ENCODE measurements at regions not wholly inside any gene's neighbourhood (a gene's known extent, or its start where the extent isn't known, plus 50 kb on each side); places are given as distances from the start of the nearest gene placed in this dataset.

DNA sequence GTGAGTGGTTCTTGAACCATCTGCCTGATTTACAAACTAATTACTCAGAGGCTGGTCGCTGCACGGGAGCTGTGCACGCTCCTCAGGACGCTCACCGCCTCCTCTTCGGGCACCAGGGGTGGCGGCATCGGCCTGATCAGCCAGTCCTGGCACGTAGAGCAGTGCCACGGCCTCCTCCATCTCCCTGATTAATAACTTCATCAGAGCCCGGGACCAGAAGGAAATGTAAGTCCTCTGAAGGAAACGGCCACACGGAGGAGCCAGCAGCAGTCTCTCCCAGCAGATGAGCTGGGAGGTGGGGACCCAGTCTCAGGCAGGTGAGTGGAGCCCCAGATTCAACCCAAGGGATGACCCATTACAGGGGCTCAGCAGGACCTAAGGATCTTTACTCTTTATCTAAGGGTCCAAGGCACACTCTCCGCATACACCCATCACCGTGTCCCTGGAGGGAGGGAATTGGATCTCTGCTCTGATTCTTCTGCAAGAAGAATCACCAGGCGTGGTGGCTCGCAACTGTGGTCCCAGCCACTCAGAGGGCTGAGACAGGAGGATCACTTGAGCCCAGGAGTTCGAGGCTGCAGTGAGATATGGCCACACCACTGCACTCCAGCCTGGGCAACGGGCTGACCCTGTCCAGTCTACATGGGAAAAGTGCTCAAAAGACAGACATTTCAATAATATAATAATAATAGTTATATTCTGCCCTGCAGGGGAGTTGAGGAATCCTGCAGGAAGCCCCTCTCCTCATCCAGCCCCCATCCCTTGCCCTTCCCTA lies 366.5 kb downstream of the SEC14L1 start:
- no peak for DNase-seq

DNA sequence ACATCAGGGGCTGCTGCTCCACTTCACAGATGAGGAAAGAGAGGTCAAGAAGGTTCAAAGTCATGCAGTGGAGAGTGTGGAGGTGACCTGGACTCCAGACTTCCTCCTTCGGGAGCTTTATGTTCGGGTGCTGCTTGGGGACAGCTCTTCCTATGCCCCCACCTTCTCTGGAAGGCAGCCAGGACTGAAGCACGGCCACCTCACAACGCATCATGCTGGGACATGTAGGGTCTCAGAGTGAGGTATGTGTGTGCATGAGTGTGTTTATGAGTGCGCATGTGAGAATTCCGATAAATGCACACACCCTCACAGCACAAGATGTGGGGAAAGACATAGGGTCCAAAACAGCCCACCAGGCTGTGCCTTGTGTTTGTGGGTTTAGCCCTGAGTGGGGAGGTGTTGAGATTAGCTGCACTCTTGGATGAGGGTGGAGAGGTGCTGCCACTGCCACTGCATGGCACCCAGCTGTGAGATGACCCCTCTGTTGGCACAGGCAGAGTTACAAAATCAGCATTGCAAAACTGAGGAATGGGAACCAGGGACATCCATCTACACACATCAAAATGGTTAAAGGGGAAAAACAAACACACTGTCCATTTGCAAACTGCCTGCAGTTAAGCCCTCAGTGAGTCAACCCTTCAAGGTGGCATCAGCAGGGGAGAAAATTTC lies 367.4 kb downstream of the SEC14L1 start:
- DNase-seq: no peak

DNA sequence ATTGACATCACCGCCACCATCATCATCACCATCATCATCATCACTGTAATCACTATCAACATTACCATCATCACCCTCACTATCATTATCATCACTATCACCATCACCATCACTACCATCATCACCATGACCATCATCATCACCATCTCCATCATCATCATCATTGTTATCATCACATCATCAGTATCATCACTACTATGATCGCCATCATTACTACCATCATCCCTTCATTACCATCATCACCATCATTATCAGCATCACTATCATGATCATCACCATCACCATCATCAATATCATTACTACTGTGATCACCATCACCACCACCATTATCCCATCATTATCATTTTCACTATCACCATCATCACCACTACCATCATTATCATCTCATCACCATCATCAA lies 368.3 kb downstream of the SEC14L1 start:
- no peak for DNase-seq

DNA sequence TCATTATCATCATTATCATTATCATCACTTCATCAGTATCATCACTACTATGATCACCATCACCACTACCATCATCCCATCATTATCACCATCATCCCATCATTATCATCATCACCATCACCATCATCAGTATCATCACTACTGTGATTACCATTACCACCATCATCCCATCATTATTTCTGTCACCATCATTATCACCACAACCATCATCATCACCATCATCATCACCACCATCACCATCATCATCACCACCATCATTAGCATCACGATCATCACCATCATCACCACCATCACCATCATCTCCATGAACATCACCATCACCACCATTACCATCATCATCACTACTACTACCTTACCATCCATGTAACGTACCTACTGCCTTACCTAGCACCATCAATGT lies 368.8 kb downstream of the SEC14L1 start:
- DNase-seq: no peak

DNA sequence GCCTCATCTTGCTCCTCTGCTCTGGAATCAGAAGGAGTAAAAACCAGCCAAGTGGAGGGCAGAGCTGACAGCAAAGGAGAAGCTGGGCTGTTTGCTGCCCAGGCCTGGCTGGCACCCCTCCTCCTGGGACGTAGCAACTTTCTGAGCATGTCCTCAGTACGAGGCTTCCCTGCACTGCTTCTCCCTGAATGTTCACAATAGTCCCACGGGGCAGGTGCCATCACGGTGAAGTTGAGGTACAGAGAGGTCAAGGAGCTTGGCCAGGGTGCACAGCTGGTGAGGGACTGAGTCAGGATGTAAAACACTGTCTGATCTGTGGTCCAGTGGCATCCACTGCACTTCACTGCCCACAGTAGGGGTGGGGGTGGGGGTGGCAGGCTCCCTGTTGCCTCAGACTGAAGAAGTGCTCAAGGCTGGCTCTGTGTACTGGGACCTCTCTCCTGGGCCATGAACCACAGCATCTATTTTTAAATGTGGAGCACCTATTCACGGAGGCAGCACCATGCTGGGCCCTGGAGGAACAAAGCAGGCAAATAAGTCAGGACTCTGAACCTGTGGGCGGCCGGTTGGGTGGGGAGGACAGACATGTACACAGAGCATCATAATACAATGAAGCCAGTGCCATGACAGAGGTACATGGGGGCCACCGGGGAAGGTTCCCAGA lies 369.5 kb downstream of the SEC14L1 start:
- no peak for DNase-seq

DNA sequence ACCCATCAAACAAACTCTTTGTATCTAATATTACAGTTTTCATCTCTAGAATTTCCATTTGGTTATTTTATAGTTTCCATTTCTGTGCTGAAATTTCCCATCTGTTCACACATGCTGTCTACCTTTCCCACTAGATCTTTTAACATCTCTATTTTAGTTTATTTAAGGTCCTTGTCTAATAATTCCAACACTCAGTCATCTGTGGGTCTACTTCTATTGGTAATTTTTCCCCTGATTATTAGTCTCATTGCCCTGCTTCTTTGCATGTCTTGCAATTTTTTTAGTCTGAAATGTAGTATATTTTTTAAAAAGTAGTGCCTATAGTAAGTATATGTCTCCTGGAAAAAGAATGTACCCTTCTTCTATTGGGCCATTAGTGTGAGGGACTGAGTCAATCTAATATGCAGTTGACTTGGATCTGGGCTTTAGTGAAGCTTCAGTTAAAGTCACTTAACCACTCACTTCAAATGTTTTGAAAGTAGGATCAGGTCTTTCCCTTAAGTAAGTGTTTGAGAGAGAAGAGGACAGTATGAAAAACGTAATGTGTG lies 370.8 kb downstream of the SEC14L1 start:
- DNase-seq: no peak

DNA sequence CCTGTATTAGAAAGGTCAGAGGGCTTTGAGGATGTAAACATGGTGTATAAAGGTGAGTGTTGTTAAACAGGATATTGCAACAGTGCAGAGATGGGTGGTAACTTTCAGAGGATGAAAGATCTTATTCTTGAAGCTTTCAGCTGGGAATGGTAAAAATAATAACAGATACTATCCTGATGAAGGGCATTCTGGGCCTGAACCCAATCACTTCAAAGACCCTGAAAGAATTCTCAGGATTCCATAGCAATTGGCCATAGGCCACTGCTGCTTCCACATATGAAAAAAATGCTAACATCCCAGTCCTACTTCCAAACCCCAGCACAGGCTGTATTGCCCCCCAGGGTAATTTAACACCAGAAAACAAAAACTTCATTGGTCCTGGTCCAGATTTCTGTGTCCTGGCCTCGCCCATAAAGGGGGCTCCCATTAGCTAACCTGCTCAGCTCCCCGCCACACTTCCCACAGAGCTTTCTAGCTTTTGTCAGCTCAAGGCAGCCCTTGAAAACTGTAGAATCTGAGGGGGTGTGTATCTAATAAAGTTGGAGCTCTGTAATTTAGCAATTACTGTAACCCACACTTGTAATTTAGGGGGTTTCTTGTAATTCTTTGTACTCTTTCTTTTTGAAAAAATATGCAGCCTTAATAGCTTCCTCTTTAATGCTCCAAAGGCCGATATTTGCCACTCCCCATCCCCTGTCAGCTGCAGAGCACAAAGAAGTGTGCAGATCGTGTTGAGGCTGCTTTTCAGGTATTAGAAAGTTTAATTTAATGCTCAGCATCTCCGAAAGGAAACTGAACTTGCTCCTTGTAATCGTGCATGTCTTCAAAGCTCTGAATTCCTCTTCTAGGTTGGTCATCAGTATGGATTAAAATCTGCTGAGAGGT lies 371.5 kb downstream of the SEC14L1 start:
- no peak for DNase-seq

DNA sequence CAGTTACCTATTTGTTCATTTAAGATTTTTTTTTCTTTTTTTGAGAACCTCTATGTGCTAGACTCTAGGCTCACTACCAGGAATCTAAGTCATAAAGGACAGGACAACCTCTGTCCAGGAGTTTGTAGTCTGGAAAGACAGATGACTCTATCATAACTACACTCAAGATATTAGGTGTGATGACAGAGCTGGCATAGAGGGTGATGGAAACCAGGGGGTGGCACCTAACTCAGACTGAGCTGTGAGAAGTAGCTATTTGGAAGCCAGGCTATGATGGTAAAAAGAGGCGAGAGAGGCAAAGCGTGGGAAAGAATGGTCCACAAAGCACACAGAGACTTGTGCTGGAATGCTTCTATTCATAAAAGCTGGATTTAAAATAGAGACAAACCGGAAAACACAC lies 372.3 kb downstream of the SEC14L1 start:
- no peak for DNase-seq

DNA sequence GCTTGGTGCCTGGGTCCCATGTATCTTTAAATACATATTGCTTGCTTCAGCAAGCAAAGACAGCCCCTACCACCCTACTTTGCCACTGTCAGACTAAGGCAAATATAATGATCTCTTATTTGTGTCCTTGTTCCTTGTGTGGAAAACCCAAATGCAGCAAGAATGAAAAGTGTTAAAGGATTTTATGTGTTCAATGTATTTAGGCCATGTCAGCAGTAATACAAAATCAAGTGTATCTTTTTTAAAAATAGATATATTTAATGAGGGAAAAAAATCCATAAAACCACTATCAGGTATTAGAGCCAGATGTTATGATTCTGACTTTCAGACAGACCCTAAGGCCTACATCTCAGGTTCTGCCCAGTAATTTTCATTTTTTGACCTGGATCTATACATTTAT lies 374.5 kb downstream of the SEC14L1 start:
- no peak for DNase-seq

DNA sequence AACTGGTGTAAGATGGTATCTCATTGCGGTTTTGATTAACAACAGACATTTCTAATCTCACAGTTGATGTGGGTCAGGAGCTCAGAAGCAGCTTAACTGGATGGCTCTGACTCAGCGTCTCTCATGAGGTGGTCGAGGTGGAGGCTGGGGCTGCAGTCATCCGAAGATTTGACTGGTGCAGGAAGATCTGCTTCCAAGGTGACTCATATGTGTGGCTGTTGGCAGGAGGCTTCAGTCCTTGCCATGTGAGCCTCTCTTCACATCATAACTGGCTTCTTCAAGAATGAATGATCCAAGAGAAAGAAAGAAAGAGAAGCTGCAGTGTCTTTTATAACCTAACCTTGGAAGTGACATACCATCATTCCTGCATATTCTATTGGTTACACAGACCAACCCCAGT lies 376.1 kb downstream of the SEC14L1 start:
- no peak for DNase-seq

DNA sequence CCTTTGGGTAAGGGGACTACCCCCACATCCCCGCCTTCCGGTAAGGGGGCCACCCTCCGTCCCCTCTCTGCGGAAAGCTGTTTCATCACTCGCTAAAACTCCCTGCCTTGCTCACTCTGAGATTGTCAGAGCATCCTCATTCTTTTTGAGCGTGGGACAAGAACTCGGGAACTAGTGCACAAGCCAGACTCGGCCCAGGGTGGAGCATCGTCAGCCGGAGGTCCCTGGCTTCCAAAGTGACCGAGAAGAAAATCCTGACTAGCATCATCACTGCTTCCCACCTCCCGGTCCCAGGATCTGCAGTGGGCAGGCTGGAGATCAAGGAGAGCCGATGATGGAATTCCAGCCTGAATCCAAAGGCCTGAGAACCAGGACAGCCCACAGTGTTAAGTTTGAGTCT lies 380.3 kb downstream of the SEC14L1 start:
- DNase-seq: no peak

DNA sequence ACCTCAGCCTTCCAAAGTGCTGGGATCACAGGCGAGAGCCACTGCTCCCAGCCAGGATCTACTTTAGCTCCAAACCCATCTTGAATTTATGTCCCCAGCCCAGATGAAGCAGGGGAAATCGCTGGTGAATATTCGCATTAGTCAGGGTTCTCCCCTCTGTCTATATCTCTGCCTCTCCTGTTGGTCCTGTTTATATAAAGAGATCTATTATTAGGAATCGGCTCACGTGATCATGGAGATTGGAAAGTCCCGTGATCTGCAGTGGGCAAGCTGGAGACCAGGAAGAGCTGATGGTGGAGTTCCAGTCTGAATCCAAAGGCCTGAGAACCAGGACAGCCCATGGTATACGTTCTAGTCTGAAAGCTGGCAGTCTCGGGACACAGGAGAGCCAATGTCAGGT lies 382.8 kb downstream of the SEC14L1 start:
- DNase-seq: no peak

DNA sequence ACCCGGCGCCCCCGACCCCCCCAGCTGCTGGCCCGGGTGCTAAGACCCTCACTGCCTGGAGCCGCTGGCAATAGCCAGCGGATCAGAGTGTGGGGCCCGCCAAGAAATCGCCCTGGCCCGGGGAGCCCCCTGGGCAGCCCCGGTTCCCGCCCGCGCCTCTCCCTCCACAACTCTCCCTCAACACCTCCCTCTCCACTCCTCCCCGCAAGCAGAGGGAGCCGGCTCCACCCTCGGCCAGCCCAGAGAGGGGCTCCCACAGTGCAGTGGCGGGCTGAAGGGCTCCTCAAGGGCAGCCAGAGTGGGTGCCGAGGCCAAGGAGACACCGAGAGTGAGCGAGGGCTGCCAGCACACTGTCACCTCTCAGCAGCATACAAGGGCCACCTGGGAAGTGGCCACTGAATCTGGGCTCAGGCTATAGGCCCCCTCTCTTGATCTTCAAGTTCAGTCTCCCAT lies 385.5 kb downstream of the SEC14L1 start:
- no peak for DNase-seq

DNA sequence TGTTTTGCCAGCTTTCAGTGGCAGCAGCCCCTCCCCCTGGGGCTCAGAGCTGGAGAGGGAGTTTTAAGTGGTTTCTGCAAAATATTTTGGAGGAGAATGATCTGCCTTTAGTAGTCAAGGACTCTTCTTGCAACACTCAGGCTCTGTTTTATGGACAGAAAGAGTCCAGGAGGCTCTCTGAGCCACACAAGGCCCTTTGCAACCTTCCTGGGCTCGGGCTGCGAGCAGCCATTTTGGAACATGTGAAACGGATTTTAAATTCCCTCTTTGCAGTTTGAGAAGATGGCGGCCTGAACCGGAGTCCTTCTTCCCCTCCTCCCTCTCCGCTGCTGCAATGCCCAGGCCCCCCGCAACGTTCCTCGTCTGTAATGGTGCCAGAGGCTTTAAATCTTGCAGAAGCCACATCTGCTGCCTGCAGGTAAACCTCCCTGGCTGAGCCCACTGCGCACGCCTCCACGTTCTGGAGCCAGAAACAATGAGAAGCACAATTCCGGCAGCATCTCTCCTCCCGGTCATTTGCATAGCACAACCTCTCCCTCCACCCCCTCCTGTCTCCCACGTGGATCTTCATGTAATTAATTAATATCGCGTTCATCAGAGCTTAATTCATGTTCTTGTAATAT lies 386.1 kb downstream of the SEC14L1 start:
- no peak for DNase-seq

DNA sequence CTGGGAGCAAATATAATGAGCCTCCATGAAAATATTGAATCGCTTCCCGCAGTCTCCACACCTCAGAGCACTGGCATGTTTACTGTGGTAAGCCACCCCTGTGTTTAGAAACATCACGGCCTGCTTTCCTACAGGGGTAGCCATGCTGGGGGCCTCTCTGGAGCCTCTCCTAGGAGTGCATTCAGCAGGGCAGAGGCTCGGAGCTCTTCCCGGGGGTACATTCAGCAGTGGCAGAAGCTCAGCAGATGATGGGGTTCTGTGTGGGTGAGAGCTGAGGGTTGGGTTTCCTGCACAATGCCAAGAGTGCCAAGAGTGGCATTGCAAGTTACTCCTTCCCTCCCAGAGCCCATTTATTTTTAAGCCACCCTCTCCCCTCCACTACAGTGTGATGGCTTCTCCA lies 386.6 kb downstream of the SEC14L1 start:
- DNase-seq: no peak

DNA sequence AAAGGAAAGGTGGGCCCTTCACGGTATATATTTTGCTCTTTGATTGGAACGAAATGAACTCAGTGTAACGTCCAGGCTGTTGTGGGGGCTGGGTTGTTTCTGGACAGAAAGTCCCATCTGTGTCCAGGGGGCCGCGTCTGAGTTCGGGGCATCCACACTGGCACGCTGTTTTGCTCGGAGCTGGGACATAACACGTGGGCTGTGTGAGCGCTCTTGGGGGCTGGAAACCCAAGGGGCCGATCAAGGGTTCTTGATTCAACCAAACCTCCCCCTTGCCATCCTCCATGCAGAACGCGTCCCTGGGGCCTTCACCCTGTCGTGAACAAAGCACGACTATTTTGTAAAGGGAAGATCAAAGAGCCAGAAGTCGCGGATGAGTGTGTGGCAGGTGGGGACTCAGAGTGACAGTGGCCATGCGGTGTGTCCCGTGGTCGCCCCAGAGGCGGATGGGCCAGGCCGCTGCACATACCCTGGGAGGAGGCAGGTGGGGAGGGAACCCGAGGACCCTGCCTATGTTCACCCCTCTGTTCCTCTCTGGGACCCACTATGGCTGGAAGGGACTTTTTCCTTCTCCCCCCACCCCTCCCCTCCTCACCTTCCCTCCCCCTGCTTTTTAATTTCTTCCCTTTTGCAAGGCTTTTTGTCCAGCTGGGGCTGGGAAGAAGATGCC lies 387.2 kb downstream of the SEC14L1 start:
- DNase-seq: no peak

DNA sequence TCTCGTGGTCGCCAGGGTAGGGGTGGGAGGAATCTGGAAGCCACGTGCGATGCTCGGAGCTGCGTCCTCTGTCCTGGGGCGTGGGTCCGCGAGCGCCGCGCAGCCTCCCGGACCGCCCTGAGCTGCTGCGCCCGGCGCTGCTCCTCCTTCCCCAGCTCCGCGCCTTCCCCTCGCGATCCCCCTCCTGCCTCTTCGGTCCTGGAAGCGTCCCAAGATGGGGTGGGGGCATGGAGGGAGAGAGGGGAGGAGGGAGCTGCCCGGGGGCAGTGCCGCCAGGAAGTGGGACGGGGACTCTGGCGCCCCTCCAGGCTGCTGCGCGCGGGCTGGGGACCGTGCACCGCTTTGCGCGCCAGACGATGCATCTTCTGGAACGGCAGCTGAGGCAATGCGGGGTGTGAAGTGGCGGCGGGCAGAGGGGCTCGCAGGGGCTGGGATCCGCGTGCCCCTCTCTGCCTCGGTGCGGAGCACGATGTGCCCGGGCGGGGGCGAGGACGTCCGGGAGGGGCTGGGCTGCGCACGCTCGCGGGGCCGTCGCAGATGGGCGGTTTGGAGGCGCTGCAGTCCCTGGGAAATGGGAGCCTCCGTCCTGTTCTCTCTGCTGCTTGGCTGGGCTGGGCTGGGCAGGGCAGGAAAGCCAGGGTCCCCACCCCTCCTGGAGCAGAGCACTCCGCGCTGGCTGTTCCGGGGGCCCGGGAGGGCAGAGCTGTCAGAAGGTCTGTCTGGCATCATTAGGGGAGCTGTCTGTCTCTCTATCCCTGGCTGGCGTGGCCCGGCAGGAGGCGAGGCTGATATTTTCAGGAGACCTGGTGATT lies 388.0 kb downstream of the SEC14L1 start:
- peak; percentile 79 for DNase-seq

DNA sequence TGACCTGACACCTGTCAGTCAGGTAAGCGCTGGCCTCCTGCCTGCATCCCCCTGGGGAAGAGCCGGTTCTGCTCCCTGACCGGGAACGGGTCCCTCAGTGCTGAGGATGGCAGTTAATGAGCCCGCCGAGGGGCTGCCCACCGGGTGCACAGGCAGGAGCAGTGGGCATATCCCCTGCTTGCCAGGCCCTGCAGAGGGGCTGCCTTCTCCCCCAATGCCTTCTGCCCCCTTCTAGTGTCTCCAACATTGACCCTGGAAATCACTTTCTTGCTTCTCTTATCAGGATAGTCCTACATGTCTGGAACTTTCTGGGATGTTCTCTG lies 388.5 kb downstream of the SEC14L1 start:
- no peak for DNase-seq

DNA sequence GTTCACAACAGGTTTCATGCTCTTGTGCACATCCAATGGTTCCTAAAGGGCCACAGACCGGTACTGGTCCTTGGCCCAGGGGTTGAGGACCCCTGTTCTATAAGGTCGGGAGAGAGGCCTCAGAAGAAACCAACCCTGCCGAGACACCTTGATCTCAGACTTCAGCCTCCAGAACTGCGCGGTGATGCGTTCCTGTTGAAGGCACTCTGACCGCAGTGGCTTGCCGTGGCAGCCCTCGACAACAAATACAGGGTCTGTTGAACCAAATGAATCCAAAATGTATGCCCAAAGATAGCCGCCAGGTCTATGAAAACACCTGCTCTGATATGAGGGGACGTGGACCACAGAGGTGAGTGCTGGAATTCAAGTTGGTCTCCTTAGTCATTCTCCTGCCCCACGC lies 389.8 kb downstream of the SEC14L1 start:
- DNase-seq: no peak

DNA sequence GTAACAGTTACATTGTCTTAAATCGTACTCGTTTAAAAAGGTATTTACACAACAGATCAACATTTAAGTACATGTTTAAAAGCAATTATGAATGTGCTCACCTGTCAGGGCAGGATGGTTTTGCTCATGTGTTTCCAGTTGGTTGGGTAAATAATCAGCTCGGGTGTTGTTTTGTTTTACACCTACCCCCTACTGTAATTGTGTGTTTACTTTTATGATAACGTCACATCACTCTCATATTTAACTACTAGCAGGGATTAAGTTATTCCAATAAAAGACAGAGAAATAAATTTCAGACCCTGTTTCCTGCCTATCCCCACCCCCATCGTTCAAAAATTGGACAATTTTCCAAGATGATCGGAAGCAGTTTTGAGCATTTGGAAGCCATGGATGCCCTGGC lies 390.2 kb downstream of the SEC14L1 start:
- no peak for DNase-seq

DNA sequence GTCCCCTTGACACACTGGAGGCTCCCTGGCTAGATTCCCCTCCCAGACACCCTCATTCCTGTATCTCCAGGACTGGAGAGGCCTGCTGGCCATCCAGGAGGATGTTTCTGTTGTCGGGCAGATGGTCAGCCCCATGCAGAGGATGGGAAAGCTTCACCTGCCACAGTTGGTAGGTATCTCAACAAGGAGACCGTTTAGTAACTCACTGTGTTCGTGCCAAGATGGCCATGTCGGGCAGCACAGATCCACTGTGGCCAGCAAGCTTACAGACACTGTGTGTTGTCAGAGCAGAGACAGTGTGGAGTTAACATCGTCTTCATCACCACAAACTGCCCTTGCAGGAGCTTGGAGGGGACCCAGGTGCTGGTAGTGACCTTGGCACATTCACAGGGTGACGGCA lies 390.9 kb downstream of the SEC14L1 start:
- no peak for DNase-seq

Data from right hindlimb (tissue), 1 donor.